ENCODE measurements at regions not wholly inside any gene's neighbourhood (a gene's known extent, or its start where the extent isn't known, plus 50 kb on each side); places are given as distances from the start of the nearest gene placed in this dataset.
A peak's percentile ranks its signal among the peaks of the same experiment; 100 is the strongest.

DNA sequence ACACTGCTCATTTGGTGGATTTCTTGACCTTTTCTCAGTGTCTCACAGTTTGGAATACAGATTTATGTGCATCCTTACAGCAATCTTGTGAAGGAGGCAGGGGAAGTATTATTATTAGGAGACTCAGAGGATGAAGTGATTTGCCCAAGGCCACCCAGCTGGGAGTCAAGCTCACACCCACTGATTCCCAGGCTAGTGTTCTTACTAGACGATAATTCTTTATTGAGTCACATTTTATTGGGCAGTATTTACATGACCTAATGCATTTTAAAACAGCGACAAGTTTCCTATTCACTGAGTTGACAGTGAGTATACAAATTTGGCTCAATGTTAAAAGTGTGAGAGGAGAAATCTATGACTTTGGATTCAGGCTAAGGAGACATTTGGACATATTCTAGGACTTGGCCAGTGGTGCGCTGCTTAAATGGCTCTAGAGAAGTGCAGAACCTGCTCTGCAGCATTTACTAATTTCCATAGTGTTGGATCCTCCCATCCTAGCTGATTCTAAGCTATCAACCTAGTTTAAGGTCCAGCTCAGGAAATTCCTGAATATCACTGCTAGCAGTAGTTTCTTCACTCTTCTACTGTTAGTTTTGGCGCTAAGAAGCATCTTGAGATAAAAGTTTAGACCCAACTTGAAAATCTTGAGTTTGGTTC is 199.3 kb downstream of the MTX2 start:
- Histone ChIP-seq H3K36me3 (no peaks in the 10 kb centered on the region), H3K27me3 (replicated peaks; ENCODE audit: insufficient read depth) (no peaks in the 10 kb centered on the region), H3K4me3 (no peak overlapping the region), H3K27ac (no peak overlapping the region), H3K9me3 (no peaks in the 10 kb centered on the region), H3K4me1 (ENCODE audit: control insufficient read depth in 1 of 2, low read depth in 2 of 2) (no peaks in the 10 kb centered on the region)
- no peak for DNase-seq (ENCODE audit: low spot score)
- no peak for TF ChIP-seq CTCF (IDR thresholded peaks at IDR 0.05)
- ATAC-seq (ENCODE audit: insufficient number of reproducible peaks, low FRiP score, low read depth): no peak

DNA sequence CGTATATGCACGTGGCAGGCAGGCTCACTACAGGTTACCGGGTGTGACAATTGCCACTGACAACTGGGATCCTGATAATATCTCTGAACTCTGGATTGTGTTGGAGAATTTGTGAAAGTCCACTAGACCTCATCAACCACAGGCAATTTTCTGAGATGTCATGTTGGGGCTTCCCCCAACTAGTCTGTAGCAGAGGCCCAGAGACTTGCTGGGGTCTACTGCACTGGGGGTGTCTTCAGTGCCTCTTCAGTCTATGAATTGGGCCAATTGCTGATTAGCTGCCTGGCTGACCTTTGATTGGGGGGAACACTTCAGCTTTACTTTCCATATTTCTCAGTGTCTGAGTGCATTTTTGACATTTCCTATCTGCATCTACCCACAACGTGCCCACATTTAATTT is 201.5 kb downstream of the MTX2 start:
- H3K9me3 ChIP-seq: no peaks in the 10 kb centered on the region
- no peaks in the 10 kb centered on the region for H3K36me3 ChIP-seq
- no peaks in the 10 kb centered on the region for H3K27me3 ChIP-seq (replicated peaks; ENCODE audit: insufficient read depth)
- H3K27ac ChIP-seq: no peak overlapping the region
- no peak for DNase-seq (ENCODE audit: low spot score)
- no peak overlapping the region for H3K4me3 ChIP-seq
- ATAC-seq (ENCODE audit: insufficient number of reproducible peaks, low FRiP score, low read depth): no peak
- H3K4me1 ChIP-seq (ENCODE audit: control insufficient read depth in 1 of 2, low read depth in 2 of 2): no peaks in the 10 kb centered on the region
- no peak for TF ChIP-seq CTCF (IDR thresholded peaks at IDR 0.05)

DNA sequence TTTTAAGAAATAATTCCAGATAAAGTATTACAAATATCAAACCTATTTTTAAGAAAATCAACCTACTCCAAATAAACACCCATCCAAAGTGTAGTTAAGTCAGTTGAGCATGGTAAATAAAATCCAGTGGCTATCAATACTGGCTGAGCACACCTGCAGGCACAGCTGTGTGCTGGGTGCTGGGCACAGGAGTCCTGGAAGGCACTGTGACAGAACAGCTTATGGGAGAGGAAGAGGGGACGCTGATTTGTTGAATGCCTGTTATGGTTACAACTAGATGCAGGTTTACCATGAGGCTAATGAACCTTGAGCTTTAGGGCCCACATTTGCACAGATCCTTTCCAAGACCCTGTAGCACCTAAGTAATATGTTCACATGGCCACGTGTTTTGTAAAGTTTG is 202.7 kb downstream of the MTX2 start:
- DNase-seq (ENCODE audit: low spot score): no peak
- H3K4me3 ChIP-seq: no peak overlapping the region
- H3K9me3 ChIP-seq: no peaks in the 10 kb centered on the region
- no peaks in the 10 kb centered on the region for H3K36me3 ChIP-seq
- no peak overlapping the region for H3K27ac ChIP-seq
- H3K27me3 ChIP-seq (replicated peaks; ENCODE audit: insufficient read depth): no peaks in the 10 kb centered on the region
- no peak for ATAC-seq (ENCODE audit: insufficient number of reproducible peaks, low FRiP score, low read depth)
- no peaks in the 10 kb centered on the region for H3K4me1 ChIP-seq (ENCODE audit: control insufficient read depth in 1 of 2, low read depth in 2 of 2)
- no peak for TF ChIP-seq CTCF (IDR thresholded peaks at IDR 0.05)

- TF ChIP-seq CTCF (IDR thresholded peaks at IDR 0.05): no peak
- Histone ChIP-seq H3K27me3 (replicated peaks; ENCODE audit: insufficient read depth) (no peaks in the 10 kb centered on the region), H3K27ac (no peak overlapping the region), H3K4me1 (ENCODE audit: control insufficient read depth in 1 of 2, low read depth in 2 of 2) (no peaks in the 10 kb centered on the region), H3K4me3 (peak overlapping the region; percentile 6), H3K9me3 (no peaks in the 10 kb centered on the region), H3K36me3 (no peaks in the 10 kb centered on the region)
- DNase-seq (ENCODE audit: low spot score): no peak
- ATAC-seq (ENCODE audit: insufficient number of reproducible peaks, low FRiP score, low read depth): no peak
These were observed 203.9 kb downstream of the MTX2 start for GRCh38 chr2:176473177-176473576.

DNA sequence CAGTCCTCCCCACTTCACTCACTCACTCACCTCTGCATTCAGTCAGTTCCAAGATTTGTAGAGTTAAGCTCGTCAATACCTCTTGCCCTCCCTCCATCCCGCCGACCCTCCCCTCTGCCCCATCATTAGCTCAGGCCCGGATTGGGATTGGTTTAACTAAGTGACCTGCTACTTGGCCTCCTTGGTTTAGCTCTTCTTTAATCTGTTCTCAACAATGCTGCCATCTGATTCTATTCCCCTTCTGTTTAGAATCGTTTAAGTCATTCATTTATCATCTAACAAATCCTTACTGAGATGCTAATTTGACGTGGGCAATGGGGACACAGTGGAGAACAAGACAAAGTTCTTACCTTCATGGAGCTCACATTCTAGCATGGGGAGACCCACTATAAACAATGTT is 204.6 kb downstream of the MTX2 start:
- no peak for ATAC-seq (ENCODE audit: insufficient number of reproducible peaks, low FRiP score, low read depth)
- no peaks in the 10 kb centered on the region for H3K36me3 ChIP-seq
- TF ChIP-seq CTCF (IDR thresholded peaks at IDR 0.05): no peak

More for the DNA sequence above, 204.6 kb downstream of the MTX2 start:
- Histone ChIP-seq H3K9me3 (no peaks in the 10 kb centered on the region), H3K27me3 (replicated peaks; ENCODE audit: insufficient read depth) (no peaks in the 10 kb centered on the region), H3K27ac (no peak overlapping the region), H3K4me3 (no peak overlapping the region), H3K4me1 (ENCODE audit: control insufficient read depth in 1 of 2, low read depth in 2 of 2) (no peaks in the 10 kb centered on the region)
- DNase-seq (ENCODE audit: low spot score): no peak

Measured in thoracic aorta (tissue), 2 donors.